Left hindlimb (tissue), 1 donor: ENCODE measurements at regions not wholly inside any gene's neighbourhood (a gene's known extent, or its start where the extent isn't known, plus 50 kb on each side); places are given as distances from the start of the nearest gene placed in this dataset.
"Not testable (repeated sequence)": the region's sequence is repeated elsewhere in the genome, so short reads cannot be mapped to it uniquely, and the experiment has no call there.

Source experiments
- DNase-seq: peaks from one replicate; pipeline ENCODE4 v3.0.0-alpha.2; 2018

- DNase-seq: no peak
Measured at GRCh38 chr2:234590076-234590475, 93.2 kb upstream of the ARL4C start.

DNA sequence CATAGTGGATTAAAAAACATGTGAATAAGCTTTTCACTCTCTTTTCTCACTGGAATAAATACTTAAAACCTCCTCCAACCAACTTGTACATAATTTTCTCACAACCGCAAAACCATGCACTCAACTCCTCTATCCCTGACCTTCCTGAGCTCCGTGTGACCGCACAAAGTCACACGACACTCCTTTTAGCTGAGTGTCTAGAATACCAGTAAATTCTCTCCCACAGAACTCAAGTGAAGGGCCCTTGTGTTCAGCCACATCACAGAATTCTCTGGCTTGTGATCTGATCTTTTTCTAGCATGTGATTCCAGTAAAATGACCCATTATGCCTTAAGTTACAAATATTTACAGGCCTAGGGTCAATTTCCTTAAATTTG lies 91.2 kb upstream of the ARL4C start:
- no peak for DNase-seq

DNA sequence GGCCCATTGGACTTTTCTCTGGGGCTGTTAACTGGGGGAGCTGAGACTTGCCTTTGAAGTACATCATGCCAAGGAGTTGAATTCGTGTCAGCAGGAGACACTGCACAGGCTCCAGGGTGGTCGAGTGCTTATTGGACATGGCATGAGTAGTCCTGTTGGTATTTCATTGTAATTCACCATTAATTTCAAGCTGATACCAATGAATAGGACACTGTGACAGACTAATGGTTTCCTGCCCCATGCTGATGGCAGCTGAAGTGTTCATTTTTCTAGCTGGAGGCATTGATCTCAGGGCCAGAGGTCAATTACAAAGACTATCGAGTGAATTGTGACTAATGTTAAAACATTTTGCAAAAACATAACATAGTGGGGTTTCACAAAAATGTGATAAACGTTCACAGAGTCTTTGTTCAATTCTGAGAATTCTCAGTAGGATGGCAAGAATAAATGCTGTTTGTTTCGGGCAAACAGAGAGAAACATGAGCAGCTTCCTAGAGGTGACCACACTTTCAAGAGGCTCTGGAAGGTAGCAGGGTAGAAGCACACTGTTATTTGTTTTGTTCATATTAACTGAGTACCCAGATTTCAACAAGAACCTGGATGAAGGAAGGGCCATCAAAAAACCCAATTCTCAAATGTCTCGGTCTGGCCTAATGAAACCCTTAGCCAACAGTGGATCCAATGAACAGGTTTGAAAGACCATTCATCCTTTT lies 90.6 kb upstream of the ARL4C start:
- DNase-seq: no peak

GRCh38 chr2:234583331-234583730 lies 86.5 kb upstream of the ARL4C start:
- no peak for DNase-seq

DNA sequence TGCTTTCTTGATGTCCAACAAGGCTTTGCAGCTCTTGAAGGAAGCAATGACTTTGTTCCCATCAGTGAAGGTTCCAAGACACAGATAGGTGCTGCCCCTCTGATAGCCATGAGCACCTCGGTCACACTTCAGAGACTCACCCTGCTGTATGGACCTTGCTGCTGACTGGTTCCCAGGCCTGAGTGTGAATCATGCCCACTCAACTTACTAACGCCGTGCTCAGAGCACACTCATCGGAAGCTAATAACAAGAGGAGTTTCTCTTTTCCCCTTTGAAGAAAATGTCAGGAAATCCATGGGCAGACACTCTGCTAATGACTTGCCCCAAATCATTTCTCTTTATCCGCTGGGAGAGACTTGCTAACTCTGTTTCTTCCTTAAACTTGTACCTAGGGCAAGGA lies 83.8 kb upstream of the ARL4C start:
- no peak for DNase-seq

GRCh38 chr2:234579231-234579962 lies 82.5 kb upstream of the ARL4C start:
- no peak for DNase-seq

- DNase-seq: no peak
Measured at GRCh38 chr2:234578389-234578788, 81.5 kb upstream of the ARL4C start.

GRCh38 chr2:234577191-234577590 lies 80.3 kb upstream of the ARL4C start:
- DNase-seq: no peak

GRCh38 chr2:234571620-234572407 lies 74.9 kb upstream of the ARL4C start:
- DNase-seq: no peak

DNA sequence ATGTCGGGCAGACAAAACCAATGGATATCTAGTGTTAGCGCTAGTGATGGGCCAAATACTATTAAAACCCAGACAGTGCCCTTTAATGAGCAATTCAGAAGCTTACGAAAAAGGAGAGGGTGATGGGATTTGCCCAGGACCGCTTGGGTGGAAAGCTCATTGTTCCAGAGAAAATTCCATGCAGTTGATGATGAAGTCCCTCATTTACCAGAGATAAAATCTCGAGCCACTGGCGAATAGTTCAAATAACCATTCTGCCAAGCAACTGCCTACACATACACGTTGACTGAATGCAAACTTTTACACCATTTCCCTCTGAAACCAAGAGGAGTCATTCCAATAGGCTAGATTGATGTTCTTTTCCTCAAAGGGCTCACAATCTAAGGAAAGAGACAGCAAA lies 73.6 kb upstream of the ARL4C start:
- DNase-seq: no peak

DNA sequence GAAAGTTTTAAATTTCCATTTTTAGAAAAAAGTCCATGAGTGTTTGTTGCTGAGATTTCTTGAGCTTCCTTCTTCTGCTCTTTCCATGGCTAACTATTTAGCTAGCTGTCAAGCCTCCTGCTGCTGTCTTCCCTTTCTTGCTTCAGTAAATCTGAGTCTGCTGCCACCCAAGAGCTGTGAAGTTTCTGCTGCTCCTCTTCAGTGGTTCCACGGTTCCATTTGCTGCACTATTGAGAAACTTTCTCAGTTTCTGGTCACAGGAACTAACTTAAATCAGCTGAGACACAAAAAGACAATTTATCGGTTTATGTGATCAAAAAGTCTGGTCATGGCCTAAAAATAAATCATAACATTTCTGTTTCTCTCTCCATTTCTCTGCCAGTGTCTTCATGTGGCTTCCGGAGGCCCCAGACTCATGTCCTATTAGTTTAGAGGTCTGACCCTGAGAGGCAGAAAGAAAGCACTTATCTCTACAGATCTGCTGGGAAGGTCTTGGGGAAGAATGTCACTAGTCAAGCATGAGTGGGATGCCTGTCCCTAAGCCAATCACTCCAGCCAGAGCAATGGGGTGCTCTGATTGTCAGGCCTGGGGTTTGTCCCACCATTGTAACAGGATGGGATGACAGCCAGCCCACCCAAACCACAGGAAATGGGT lies 73.0 kb upstream of the ARL4C start:
- DNase-seq: no peak

DNA sequence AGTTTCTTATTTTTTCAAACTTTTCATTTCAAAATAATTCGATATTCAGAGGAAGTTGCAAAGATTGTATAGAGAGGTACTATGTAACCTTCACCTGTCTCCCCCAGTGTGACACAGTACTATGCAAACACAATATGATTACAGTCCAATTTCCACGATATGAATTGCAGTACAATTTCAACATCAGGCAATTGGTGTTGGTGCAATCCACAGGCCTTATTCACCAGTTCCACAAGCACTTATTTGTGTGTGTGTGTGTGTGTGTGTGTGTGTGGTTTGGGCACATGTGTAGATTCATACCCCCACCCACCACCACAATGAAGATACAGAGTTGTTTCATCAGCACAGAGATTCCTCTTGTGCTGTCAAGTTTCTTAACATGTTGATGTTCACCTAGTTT lies 69.7 kb upstream of the ARL4C start:
- no peak for DNase-seq

DNA sequence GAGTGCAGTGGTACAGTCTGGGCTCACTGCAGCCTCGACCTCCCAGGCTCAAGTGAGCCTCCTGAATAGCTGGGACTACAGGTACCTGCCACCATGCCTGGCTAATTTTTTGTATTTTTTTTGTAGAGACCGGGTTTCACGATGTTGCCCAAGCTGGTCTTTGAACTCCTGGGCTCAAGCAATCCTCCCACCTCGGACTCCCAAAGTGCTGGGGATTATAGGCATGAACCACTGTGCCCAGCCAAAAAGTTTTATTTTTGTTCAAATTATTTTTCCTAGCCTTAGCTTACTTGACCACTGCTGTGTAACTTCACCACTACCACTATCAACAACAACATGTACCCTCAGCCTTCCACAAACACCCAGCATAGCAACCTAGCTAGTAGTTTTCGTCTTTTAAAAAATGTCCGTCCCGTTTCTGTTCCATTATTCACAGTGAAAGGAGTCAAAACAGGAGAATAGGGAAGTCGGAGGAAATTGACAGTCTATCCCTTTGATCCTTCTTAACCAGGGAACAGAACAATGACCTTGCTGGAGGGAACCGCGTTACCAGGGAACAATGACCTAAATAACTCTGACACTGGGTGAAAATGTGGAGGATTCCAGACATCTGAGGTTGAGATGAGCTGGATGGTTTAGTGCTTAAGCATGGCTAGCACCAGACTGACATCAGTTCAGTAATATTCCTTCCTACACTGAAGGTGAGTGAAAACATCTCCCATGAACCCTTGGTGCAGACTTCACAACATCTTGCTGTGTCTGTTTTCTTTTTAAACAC lies 69.2 kb upstream of the ARL4C start:
- DNase-seq: no peak

DNA sequence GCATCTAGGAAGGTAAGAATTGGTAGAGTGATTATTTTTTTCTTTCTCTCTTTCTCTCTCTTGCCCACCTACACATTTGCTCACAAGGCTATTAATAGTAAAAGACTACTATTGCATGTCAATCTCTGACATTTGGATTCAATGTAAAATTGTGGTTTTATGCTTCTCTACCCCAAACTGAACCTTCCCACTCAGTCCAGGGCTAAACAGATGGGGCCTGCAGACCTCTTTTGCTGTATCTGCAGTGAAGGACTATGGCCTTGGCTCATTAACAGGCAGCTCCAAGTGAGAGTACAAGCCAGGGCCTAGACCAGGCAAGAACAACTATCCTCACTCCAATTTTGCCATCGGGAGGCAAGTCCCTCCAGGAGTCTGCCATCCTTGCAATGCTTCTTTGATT lies 68.3 kb upstream of the ARL4C start:
- DNase-seq: no peak

DNA sequence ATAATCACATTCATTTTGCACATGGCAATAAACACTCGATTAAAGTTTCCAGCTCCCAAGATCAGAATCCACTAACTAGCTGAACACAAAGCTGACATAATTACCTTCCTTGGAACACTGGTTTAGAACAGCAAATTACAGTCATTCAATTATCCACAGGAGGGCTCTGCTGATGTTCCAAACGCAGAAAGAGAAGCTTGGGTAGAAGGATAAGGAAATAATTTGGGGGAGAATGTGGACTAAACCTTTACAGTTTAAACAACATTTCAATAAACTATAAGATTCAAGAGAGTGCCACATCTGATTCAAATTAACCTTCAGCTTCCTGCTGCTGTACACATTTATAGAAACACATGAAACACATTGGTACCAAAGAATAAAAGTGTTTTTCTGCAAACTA lies 67.8 kb upstream of the ARL4C start:
- DNase-seq: no peak

- DNase-seq: no peak
Measured at GRCh38 chr2:234559609-234560008, 62.7 kb upstream of the ARL4C start.

DNA sequence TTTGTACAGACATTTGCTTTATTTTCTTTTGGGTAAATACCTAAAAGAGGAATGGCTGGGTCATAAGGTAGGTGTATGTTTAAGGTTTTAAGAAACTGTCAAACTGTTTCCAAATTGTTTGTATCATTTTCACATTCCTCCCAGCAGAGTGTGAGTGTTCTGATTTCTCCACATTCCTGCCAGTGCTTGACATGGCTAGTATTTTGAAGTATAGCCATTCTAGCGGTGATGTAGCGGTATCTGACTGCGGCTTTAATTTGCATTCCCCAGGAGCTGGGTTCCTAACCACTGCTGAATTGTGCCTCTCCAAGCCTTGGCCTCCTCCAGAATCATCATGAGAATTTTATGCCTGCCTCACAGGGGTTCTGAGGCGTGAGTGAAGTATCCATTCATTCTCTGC lies 61.8 kb upstream of the ARL4C start:
- DNase-seq: no peak

GRCh38 chr2:234556848-234557573 lies 60.1 kb upstream of the ARL4C start:
- no peak for DNase-seq

DNA sequence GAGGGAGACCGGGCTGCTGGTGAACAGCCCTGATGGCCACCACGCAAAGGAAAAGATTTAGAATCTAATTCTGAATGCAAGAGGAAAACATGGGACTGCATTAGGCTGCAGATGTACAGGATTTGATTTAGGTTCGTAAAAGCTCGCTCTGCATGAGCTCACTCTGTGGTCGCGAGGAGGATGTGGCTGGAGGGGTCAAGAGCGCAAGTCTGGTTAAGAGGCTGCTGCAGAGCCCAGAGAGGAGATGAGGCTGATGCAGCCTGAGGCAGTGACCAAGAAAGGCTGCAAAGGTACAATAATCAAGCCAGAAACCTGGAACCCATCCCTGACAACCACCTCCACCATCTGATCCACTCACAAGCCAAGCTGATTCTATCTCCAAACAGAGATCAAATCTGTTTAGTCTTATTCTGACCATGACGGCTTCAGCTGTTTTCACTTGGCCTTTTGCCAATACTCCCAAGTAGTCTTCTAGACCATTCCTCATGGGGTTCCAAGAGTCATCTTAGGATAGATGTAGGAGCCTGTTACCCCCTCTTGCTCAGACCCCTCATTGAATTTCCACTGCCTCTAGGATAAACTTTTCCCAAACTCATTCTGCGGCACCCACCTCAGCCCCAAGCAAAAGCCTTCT lies 58.9 kb upstream of the ARL4C start:
- no peak for DNase-seq

DNA sequence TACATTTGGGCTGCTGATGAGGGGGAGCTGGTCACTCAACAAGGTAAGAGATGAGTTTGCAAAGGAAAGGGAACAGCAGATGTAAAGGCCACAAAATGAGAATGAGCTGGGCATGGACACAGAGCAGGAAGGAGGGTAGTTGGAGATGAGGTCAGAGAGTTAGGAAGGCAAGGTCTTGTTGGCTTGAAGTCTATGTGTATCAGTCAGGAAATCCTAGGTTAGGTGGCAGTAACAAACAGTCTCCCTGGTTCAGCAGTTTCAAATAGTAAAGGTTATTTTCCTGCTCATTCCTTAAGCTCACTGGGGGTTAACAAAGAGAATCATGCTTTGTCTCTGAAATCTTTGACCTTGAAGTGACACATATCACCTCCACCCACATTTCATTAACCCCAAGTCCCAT lies 58.3 kb upstream of the ARL4C start:
- DNase-seq: no peak

DNA sequence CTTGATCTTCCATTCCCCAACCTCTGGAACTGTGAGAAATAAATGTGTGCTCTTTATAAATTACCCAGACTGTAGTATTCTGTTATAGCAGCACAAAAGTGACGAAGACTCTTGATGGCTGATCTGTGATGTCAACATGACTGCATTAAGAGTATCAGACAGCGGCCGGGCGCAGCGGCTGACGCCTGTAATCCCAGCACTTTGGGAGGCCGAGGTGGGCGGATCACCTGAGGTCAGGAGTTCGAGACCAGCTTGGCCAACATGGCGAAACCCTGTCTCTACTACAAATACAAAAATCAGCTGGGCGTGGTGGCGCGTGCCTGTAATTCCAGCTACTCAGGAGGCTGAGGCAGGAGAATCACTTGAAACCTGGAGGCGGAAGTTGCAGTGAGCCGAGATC lies 56.3 kb upstream of the ARL4C start:
- not testable (repeated sequence) for DNase-seq
